Lower leg skin (tissue), 3 donors: ENCODE measurements at regions not wholly inside any gene's neighbourhood (a gene's known extent, or its start where the extent isn't known, plus 50 kb on each side); places are given as distances from the start of the nearest gene placed in this dataset.
"Not testable (repeated sequence)": the region's sequence is repeated elsewhere in the genome, so short reads cannot be mapped to it uniquely, and the experiment has no call there.

Experiments used
- POLR2A ChIP-seq, 2 donors: fragments of 450-650 bp; IDR thresholded peaks; one replicate each; pipeline ENCODE4 v1.6.1; 2016 to 2017; ENCODE audit warnings: antibody characterized with exemption in 2 of 2, mild to moderate bottlenecking in 1 of 2, moderate library complexity in 1 of 2
- TF ChIP-seq, protein P1 (sequence below), 3 donors: fragments of 450-650 bp; IDR thresholded peaks; one replicate each; pipeline ENCODE4 v1.5.1; 2016; ENCODE audit warnings: antibody characterized with exemption in 3 of 3, mild to moderate bottlenecking in 3 of 3, moderate library complexity in 2 of 3

GRCh38 chr10:16165067-16165466 is 271.7 kb upstream of the PTER start:
- TF ChIP-seq, protein P1, sequence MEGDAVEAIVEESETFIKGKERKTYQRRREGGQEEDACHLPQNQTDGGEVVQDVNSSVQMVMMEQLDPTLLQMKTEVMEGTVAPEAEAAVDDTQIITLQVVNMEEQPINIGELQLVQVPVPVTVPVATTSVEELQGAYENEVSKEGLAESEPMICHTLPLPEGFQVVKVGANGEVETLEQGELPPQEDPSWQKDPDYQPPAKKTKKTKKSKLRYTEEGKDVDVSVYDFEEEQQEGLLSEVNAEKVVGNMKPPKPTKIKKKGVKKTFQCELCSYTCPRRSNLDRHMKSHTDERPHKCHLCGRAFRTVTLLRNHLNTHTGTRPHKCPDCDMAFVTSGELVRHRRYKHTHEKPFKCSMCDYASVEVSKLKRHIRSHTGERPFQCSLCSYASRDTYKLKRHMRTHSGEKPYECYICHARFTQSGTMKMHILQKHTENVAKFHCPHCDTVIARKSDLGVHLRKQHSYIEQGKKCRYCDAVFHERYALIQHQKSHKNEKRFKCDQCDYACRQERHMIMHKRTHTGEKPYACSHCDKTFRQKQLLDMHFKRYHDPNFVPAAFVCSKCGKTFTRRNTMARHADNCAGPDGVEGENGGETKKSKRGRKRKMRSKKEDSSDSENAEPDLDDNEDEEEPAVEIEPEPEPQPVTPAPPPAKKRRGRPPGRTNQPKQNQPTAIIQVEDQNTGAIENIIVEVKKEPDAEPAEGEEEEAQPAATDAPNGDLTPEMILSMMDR (IDR thresholded peaks at IDR 0.05) = not testable (repeated sequence)
- not testable (repeated sequence) for TF ChIP-seq POLR2A (IDR thresholded peaks at IDR 0.05)
